ENCODE measurements at regions not wholly inside any gene's neighbourhood (a gene's known extent, or its start where the extent isn't known, plus 50 kb on each side); places are given as distances from the start of the nearest gene placed in this dataset.
A peak's percentile ranks its signal among the peaks of the same experiment; 100 is the strongest.

GRCh38 chr10:50988792-50989191 is 85.5 kb upstream of the PRKG1 start:
- in situ Hi-C loops (cut with HindIII; ENCODE audit: low pct_unique_long_range_greater_than_20kb, low sequenced_read_pairs) (no loop called here), intact Hi-C loops (cut with micrococcal nuclease; ENCODE audit: unreplicated experiment) (loop anchor here (10.0 kb wide), 1 partner anchor 1786 kb away; the partner anchor contains the start of gene MBL2)
- Histone ChIP-seq H3K27me3 (ENCODE audit: control insufficient read depth, insufficient read depth, low read length) (peaks cover 46% of the 10 kb centered on the region), H3K36me3 (ENCODE audit: control insufficient read depth, insufficient read depth, low read length) (no peaks in the 10 kb centered on the region), H3K4me1 (ENCODE audit: control insufficient read depth, insufficient read depth, low read length) (peaks cover 6% of the 10 kb centered on the region), H3K4me3 (ENCODE audit: low read depth in 2 of 2, low read length in 2 of 2) (no peak overlapping the region), H3K9me3 (ENCODE audit: control insufficient read depth, insufficient read depth, low read depth, low read length) (no peaks in the 10 kb centered on the region), H3K27ac (ENCODE audit: low read length) (no peak overlapping the region)
- no peak for TF ChIP-seq SIN3A (IDR thresholded peaks at IDR 0.05; ENCODE audit: borderline replicate concordance, insufficient read depth, low read depth, low read length)
- TF ChIP-seq, protein P1, sequence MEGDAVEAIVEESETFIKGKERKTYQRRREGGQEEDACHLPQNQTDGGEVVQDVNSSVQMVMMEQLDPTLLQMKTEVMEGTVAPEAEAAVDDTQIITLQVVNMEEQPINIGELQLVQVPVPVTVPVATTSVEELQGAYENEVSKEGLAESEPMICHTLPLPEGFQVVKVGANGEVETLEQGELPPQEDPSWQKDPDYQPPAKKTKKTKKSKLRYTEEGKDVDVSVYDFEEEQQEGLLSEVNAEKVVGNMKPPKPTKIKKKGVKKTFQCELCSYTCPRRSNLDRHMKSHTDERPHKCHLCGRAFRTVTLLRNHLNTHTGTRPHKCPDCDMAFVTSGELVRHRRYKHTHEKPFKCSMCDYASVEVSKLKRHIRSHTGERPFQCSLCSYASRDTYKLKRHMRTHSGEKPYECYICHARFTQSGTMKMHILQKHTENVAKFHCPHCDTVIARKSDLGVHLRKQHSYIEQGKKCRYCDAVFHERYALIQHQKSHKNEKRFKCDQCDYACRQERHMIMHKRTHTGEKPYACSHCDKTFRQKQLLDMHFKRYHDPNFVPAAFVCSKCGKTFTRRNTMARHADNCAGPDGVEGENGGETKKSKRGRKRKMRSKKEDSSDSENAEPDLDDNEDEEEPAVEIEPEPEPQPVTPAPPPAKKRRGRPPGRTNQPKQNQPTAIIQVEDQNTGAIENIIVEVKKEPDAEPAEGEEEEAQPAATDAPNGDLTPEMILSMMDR (IDR thresholded peaks at IDR 0.05): peak; percentile 78
- BruUV-seq (replicated peaks): no TSS peak
- no peak for DNase-seq (ENCODE audit: low read depth, low spot score)
- no peak for ATAC-seq
- POLR2A ChIA-PET: no interaction called here
- CTCF ChIA-PET: no interaction called here

DNA sequence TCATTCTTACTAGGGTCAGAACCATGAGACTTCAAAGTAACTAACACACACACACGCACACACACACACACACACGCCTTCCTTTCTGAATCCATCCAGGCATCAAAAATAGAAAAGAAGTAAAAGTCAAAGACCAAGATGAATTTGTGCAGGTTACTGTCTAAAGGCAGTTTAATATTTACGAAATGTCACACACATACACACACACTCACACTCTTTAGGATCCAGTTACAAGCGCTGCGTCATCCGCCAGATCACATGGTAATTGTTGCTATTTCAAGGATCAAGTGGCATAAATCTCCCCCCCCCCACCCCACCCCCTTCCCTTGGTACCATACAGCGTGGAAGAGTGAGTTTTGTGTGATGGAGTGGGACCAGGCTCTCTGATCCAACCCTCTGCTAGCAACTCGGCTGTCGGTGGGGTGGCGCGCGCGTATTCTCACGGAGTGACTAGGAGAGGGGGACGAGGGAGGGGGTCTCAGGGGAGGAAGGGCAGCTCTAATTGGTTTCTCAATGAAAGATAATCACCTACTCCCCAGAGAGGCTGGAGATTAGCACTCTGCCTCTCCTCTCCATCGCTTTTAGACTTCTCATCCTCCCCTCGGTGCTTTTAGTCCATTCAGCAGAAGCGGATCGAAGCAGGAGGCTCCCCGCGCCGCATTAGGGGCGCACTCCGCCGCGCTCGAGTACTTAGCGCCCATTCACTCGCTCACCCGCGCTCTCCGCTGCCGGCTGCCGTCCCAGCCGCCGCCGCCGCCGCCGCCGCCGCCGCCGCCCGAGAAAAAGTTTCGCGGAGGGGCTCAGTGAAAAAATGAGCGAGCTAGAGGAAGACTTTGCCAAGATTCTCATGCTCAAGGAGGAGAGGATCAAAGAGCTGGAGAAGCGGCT is 83.5 kb upstream of the PRKG1 start:
- H3K4me1 ChIP-seq (ENCODE audit: control insufficient read depth, insufficient read depth, low read length): peaks cover 6% of the 10 kb centered on the region
- peaks cover 48% of the 10 kb centered on the region for H3K27me3 ChIP-seq (ENCODE audit: control insufficient read depth, insufficient read depth, low read length)
- no peaks in the 10 kb centered on the region for H3K9me3 ChIP-seq (ENCODE audit: control insufficient read depth, insufficient read depth, low read depth, low read length)
- no peaks in the 10 kb centered on the region for H3K36me3 ChIP-seq (ENCODE audit: control insufficient read depth, insufficient read depth, low read length)
- DNase-seq (ENCODE audit: low read depth, low spot score) (no peak), ATAC-seq (peak; percentile 64)
- intact Hi-C loops (cut with micrococcal nuclease; ENCODE audit: unreplicated experiment): no loop called here
- no TSS peak for BruUV-seq (replicated peaks)
- TF ChIP-seq TCF7L2 (IDR thresholded peaks at IDR 0.05; ENCODE audit: low read depth, low read length): no peak
- no peak for TF ChIP-seq REST (IDR thresholded peaks at IDR 0.05; ENCODE audit: insufficient read depth in 1 of 2, low read depth in 2 of 2, low read length in 1 of 2)
- no peak for TF ChIP-seq POLR2AphosphoS5 (IDR thresholded peaks at IDR 0.05; ENCODE audit: low read depth, low read length)
- TF ChIP-seq, protein P1 (IDR thresholded peaks at IDR 0.05): no peak
- TF ChIP-seq SIN3A (IDR thresholded peaks at IDR 0.05; ENCODE audit: borderline replicate concordance, insufficient read depth, low read depth, low read length): no peak
- ChIA-PET POLR2A (no interaction called here), CTCF (no interaction called here)
- in situ Hi-C loops (cut with HindIII; ENCODE audit: low pct_unique_long_range_greater_than_20kb, low sequenced_read_pairs): no loop called here
- no peak overlapping the region for H3K27ac ChIP-seq (ENCODE audit: low read length)
- H3K4me3 ChIP-seq (ENCODE audit: low read depth in 2 of 2, low read length in 2 of 2): peak overlapping the region; percentile 49 to 57
